Panc1 (cell line): ENCODE measurements at regions not wholly inside any gene's neighbourhood (a gene's known extent, or its start where the extent isn't known, plus 50 kb on each side); places are given as distances from the start of the nearest gene placed in this dataset.

Experiments used
- POLR2AphosphoS5 ChIP-seq: IDR thresholded peaks from 2 replicates; pipeline ENCODE4 v1.6.1; 2012; ENCODE audit warnings: mild to moderate bottlenecking, low read depth, low read length, moderate library complexity
- TF ChIP-seq, protein P1 (sequence below): fragments of 450-650 bp; IDR thresholded peaks from 2 replicates; pipeline ENCODE4 v1.5.1; 2017; ENCODE audit warnings: mild to moderate bottlenecking

DNA sequence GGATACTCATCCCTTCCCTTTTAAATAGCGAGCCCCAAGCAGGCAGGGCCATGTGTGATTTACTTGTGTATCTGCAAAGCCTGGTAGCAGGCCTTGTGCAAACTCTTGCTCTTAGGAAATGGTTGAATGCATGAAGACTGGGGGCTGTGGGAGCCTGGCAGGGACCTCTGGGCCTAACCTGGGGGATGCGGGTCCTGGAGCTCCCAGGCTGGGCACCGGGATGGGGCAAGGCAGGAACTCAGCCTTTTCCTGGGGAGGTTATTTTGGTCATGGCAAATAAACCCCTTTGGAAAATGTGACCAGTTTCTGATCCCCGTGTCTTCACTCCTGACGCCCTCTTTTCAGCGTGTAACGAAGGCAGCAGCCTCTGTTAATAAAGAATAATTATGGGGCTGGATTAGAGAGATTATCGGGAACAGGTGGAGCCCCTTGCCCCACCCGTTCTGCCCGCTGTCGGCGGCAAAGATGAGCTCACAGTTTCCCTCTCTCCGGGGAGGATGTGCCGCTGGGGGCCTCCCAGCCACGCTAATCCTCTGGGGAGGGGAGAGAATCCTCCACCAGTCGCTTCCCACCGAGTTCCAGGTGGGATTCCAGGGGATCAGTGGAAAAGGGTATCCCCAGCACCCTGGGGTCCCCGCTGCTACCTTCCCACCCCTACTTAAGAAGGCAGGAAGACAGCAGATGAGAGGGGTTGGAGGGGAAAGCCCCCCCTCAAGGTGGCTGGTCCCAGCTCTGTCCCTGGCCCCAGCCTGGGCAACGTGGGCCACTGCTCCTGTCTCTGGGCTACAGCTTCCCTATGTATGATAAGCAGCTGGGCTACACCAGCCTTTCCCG, 69.7 kb upstream of the WNT4 start:
- TF ChIP-seq, protein P1, sequence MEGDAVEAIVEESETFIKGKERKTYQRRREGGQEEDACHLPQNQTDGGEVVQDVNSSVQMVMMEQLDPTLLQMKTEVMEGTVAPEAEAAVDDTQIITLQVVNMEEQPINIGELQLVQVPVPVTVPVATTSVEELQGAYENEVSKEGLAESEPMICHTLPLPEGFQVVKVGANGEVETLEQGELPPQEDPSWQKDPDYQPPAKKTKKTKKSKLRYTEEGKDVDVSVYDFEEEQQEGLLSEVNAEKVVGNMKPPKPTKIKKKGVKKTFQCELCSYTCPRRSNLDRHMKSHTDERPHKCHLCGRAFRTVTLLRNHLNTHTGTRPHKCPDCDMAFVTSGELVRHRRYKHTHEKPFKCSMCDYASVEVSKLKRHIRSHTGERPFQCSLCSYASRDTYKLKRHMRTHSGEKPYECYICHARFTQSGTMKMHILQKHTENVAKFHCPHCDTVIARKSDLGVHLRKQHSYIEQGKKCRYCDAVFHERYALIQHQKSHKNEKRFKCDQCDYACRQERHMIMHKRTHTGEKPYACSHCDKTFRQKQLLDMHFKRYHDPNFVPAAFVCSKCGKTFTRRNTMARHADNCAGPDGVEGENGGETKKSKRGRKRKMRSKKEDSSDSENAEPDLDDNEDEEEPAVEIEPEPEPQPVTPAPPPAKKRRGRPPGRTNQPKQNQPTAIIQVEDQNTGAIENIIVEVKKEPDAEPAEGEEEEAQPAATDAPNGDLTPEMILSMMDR, result no peak
- no peak for TF ChIP-seq POLR2AphosphoS5
